HG02981 (cell line): ENCODE measurements at regions not wholly inside any gene's neighbourhood (a gene's known extent, or its start where the extent isn't known, plus 50 kb on each side); places are given as distances from the start of the nearest gene placed in this dataset.

ENCODE experiments used
- ATAC-seq: cut with Tn5 transposase; IDR thresholded peaks from one replicate; pipeline ENCODE4 v1.9.1; 2021; ENCODE audit warnings: mild to moderate bottlenecking, moderate library complexity; ENCODE audit not compliant: unreplicated experiment

DNA sequence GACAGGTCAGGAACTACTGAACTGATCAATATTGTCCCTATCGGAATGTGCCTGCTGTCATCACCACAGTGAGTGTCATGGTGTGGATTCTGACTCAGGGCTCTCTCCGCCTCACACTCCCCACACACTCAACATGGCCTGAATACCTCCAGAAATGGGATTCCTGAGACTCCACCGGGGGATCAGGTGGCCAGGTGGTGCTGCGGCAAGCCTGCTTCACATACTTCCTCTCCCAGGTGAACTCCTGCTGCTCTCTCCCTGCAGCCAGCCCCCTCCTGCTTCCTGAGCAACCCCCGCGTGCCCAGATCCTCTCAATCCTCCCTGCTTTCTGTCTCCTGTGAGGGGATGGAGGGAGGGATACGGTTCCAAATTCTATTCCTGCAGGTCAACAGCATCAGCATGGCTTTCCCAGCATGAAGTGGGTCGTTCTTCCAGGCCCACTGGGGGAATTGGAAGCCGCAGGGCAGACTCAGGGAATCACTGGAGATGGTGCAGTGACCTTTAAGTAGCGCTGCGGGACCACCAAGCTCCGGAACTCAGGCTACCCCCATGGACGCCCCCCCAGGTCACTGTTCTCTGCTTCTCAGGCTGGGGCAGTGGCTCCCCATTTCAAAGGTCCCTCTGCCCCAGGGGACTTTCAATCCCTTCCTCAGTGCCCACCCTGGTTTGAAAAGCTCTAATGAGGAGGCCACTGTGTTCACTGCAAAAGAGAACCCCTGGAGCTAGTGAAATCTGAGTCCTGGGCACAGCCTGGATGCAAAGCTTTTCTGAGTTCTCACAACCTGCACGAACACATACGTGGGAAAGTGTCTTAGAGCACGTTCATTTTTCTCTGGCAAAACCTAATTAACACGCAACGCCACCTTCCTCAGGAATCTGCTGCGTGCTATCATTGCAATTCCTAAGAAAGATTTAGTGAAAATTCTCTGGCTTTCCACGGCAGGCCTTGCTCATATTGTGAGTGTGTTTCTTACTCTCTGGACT lies 168.4 kb downstream of the ZFP36L2 start:
- no peak for ATAC-seq

GRCh38 chr2:43057026-43057741 lies 169.2 kb downstream of the ZFP36L2 start:
- no peak for ATAC-seq

DNA sequence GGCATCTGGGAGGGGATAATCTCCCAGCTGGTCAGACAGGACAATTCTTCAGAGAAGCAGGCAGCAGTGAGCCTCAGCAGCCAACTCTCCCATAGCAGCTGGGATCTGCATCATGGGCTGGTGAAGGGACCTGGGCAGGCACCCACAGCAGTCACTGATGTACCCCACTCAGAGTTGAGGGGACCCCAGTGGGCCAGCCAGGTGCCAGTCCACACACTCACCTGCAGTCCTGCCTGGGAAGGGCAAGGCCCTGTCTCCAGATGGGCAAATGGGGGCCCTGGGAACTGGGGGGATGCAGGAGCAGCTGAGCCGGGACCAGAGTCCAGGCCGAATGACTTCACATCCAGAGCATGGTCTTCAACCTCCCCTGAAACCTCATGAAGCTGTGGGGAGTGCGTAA lies 170.4 kb downstream of the ZFP36L2 start:
- no peak for ATAC-seq

GRCh38 chr2:43055086-43055912 lies 171.1 kb downstream of the ZFP36L2 start:
- ATAC-seq, result no peak

GRCh38 chr2:43054367-43054766 lies 172.0 kb downstream of the ZFP36L2 start:
- ATAC-seq, result no peak

DNA sequence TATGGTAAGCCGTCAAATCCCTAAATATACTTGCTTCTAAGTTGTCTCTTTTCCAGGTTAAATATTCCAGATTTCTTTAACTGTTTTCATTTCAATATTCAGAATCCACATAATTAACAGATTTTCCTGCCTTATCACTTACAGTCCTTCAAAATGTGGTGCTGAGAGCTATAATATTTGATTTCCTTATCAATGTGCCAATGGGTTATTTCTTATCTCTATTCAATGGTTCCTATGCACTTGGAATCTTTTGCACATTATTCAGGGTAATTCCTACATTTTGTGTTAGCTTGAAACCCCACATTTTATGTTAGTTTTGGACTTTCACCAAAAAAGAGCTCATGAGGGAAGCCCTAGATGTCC lies 173.5 kb downstream of the ZFP36L2 start:
- no peak for ATAC-seq

DNA sequence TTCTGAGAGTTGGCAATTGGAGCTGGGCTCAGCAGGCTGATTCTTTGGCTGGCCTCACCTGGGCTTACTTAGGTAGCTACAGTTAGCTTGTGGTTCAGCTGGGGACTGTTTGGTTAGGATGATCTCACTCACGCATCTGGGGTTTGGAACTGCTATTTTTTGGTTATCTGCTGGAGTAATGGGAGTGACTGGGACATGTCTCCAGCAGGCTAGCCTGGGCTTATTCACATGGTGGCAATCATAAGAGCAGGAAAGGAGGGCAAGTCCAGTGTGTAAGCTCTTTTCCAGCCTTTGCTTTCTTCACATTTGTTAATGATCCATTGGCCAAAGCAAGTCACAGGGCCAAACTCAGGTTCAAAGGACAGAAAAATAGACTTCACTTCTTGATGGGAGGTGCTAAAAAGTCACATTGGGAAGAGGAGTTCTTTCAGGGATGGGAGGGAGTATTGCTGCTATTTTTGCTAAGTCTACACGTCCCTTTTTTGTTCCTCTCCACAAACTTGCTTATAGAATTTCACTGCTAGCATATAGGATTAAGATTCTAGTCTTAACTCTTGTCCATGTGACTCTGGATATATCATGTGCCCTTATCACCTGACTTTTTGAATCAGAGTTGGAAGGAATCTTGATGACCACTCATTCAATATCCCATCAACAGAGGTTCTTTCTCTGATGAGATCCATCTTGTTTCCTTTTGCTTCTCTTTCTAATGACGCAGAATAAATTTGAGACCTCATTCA lies 174.0 kb downstream of the ZFP36L2 start:
- ATAC-seq, result no peak

DNA sequence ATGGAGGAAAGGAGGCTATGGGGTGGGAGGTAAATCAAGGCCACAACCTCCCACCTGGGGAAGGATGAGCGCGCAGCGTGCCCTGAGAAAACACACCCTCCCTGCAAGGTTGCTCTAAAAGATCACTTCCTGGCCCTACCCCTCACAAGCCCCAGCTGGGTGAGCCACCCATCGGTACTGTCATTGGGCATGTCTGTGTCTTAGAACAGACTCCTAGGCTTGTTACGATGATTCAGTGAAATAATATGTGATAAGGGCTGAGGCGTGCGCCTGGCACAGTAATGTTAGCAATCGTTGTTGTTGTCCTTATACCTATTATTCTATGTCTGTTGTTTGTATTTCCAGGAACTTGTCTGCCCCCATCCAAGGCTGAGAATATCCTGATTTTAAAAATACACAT lies 175.1 kb downstream of the ZFP36L2 start:
- ATAC-seq, result no peak

GRCh38 chr2:43050866-43051265 lies 175.5 kb downstream of the ZFP36L2 start:
- no peak for ATAC-seq

DNA sequence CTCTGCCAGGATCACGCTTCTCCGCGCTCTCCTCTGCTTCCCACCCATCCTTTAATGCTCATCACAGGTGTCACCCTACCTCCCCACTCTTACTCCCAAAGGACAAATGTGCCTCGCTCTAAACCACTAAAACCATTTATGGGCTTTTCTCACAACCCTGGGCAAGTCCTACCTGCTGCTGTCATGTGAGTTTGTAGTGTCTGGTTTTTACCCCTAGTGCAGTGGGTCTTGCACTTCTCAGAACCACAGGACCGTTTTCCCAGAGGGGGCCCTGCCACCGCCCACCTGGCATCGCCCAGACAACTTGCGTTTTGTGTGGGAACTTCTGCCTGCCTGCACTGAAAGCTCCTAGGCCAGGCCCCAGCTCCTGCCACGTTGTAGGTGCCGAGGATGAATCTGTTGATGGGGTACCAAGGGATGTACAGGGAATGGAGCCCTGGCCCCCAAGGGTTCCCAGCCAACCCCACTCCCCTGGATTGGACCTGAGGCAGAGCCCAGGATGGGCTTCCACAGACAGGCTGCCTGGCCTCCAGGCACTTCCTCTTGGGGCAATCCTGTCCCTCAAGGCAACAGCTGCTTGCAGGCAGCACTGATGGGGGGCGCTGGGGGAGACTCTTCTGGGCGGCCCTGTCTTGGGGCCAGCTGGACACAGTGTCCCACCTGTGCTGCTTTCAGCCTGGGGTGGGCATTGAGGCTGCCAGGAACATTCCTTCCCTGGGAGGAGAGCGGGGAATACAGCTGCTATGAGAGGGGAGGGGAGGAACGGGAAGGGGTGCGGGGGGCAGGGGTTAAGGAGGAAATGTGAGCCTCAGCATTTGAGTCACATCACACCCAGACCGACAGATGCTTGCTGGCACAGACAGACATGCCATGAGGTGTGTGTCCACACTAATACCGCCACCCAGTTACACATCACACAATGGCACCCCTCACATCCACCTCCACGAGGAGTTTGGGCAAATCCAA lies 176.3 kb downstream of the ZFP36L2 start:
- ATAC-seq, result no peak

- ATAC-seq, result no peak
Measured at GRCh38 chr2:43047187-43047780, 179.1 kb downstream of the ZFP36L2 start.

DNA sequence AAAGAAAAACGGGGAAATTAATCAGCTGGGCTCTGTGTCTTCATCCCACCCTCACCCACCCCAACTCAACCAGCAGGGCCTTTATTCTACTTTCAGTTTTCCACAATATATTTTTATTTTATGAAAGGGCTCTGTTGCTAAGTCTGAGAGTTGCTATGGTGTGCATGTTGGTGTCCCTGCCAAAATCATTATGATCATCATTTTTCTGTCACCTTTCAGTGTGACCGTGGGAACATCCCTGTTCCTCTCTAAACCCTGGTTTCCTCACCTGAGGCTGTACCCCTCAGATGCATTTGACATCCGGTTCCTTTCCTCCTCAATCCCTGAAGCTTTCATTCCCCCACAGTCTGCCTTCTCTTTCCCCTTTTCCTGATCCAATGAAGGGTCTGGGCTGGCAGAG lies 180.5 kb downstream of the ZFP36L2 start:
- no peak for ATAC-seq

- ATAC-seq, result no peak
Measured at GRCh38 chr2:43044093-43044681, 182.2 kb downstream of the ZFP36L2 start.

DNA sequence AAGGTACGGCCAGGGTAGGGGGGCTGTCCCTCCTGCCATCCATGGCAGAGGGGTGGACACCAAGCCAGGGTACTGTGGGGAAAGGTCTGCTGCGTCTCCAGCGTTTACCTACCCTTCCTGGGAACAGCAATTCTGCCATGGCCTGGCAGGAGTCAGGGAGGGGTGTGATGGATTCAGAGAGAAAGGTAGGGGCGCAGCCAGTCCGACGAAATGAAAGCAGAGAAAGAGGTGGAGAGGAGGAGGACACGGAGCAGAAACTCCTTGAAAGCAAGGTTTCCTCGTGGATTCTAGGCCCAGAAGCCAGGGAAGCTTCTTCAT lies 182.9 kb downstream of the ZFP36L2 start:
- no peak for ATAC-seq

DNA sequence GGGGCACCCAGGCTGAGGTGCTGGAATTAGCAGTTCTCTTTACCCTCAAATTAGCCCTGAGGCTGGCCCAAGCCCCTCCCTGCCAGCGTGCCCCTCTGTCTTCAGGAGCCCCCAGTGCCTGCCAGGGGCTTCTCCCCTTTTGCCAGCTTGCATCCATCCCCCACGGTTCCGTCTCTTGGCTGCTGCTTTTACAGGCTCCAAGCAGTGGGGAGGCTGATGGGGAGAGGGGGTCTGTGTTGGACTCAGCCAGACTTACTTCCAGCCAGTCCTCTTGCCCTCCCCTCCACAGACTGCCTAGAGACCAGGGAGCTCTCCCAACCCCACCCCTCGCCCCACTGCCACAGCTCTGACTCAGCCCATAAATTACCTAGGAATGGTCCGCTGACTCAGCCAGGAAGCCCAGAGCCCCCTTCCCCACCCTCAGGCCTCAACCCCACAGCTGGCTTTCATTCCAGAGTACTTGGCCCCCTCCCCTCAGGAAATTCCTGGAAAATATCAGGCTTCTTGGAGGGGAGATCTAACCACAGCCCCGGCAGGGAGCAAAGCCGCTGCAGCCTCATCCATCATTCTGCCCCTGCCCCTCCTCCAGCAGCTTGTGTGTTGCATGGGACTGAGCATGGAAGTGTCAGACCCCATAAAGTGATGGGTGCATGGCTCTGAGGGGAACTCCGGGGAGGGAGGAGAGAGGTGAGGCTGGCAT lies 184.6 kb downstream of the ZFP36L2 start:
- no peak for ATAC-seq

DNA sequence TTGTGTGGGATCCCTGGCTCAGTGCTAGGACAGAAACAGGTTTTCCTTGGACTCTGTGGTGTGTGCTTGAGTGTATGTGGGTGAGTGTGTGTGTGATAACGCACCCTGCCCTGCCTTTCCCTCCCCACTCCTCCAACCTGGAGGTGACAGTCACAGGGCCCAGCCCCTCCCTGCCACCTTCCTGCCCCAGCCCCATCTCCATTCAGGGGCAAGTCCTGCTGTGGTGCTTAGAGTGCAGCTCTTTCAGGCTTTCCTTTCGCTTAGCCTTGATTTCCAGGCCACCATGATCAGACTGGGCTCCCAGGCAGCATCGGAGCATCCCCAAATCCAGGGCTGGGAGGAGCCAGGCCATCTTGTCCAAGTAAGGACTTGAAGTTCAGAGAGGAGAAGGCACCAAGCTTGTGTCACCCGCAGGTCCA lies 185.2 kb downstream of the ZFP36L2 start:
- ATAC-seq, result no peak

DNA sequence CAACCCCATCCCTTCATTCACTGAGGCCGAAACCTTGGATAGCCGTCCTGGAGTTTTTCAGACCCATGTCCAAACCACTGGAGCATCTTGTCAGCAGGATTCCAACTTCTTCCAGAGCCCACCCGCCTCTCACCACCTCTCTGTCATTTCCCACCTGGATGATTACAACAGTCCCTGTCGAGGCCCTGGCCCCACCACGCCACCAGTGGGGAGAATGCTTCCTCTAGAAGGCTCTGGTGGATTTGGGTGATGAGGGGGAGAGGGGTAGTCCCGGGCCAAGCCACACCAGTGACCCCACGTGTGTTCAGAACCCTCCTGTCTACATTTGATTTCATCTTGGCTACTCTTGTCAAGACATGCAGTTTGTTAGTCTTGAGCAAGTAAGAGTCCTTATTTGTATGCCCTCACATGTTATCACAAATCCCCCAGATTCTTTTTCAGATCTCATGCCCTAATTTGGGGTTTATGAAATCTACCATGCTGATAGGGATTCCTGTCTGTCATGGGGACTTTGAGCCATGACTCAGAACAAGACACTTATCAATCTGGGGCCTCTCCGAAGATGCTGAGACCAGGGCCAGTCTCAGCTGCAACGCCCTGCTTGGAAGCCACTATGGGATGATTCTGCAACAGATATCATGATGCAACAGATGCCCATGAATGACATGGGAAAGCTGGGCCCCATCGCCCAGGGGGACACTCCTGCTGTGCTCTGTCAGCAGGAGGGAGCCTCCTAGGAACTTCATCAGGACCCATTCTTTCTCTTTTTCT lies 186.1 kb downstream of the ZFP36L2 start:
- no peak for ATAC-seq
